GM18502 (cell line): ENCODE measurements at regions not wholly inside any gene's neighbourhood (a gene's known extent, or its start where the extent isn't known, plus 50 kb on each side); places are given as distances from the start of the nearest gene placed in this dataset.
"Not testable (repeated sequence)": the region's sequence is repeated elsewhere in the genome, so short reads cannot be mapped to it uniquely, and the experiment has no call there.

ENCODE experiments used
- ATAC-seq: cut with Tn5 transposase; IDR thresholded peaks from one replicate; pipeline ENCODE4 v1.9.1; 2021; ENCODE audit warnings: mild to moderate bottlenecking; ENCODE audit not compliant: unreplicated experiment, poor library complexity

DNA sequence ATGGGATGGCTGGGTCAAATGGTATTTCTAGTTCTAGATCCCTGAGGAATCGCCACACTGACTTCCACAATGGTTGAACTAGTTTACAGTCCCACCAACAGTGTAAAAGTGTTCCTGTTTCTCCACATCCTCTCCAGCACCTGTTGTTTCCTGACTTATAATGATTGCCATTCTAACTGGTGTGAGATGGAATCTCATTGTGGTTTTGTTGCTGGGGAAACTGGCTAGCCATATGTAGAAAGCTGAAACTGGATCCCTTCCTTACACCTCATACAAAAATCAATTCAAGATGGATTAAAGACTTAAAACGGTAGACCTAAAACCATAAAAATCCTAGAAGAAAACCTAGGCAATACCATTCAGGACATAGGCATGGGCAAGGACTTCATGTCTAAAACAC lies 131.5 kb upstream of the FAR2 start:
- ATAC-seq = not testable (repeated sequence)

DNA sequence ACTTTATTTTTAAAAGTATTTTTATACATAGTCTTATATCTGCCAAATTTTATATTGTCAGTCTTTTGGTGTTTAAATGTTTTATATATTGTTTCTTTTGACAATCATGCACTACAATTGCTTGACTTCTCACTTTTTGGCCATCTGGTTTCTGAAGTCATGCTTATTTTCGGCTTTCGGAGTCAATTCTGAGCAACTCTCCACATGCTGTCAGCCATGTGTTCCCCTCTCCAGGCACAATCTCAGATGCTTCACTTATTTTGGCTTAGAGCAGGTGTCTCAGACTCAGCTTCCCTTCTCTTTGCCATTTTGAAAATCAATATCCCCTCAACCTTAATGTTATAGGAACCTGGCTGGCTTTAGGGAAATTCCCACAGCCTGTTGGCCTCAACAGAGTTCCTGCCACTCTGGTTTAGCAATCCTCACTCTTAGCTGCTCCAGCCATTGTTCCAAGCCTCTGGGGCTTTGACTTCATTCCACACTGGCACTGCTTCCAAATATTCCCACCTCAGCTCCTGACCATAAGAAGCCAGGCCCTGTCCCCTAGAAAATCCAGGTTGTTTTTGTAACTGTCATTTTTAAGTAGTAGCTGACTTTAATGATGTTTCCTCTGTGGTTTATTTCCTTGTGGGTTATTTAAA lies 125.5 kb upstream of the FAR2 start:
- no peak for ATAC-seq

DNA sequence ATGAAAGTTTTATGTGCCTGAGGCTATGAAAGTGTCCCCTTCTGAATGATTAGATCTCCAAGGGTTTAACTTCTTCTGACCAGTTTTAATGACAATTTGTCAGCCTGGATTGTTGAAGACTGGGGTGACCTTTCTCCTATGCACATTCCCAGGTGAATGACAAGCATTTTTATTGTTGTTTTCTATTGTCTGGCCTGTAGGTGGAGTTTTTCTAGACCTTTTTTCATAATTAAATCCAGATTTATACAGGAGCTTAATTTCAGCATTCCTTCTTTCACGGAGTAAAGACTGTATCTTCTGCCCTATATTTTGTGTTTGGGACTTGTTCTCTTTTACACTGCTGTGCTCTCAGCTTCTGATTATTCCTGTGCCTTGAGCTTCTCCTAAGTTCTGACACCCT lies 125.0 kb upstream of the FAR2 start:
- ATAC-seq = no peak

DNA sequence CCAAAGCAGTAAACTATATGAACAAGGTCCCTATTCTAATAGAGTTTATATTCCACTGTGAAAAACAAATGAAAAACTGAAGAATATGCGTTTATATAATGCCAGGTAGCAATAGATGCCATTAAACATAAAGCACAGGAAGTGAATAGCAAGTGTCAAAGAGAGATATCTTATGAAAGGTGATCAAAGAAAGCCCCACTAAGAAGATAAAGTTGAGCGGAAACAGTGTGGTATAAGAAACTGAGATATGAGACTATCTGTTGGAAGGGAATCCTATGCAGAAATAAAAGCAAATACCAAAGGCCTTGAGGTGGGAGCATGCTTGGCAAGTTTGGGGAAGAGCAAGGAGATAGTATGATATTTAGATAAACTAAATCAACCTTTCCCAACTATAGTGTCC lies 123.1 kb upstream of the FAR2 start:
- no peak for ATAC-seq

DNA sequence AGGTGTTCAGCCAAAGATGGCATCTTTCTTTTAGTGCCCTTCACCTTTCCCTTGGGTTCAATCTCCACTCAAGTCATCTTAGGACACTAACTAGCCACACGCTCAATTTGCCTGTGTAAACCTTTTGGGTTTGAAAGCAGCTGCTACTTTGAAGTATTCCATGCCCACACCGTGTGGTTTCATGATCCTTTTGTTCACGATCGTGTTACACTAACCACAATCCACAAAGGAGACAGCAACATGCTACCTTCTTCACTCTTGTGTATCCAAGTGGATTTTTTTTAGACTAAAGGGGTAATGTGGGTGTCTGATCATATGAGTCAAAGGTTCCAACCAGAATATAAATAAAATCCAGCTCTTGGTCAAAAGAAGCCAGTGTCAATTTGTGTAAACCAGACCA lies 122.7 kb upstream of the FAR2 start:
- no peak for ATAC-seq

DNA sequence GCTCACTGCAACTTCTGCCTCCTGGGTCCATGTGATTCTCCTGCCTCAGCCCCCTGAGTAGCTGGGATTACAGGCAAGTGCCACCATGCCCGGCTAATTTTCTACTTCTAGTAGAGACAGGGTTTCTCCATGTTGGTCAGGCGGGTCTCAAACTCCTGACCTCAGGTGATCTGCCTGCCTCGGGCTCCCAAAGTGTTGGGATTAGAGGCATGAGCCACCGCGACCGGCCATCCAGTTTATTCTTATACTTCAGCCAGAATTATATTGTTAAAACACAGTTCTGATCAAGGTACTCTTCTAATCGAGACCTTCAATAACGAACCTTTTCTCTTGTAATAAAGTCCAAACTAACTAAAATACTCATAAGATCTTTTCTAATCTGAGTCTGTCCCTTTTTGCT lies 119.6 kb upstream of the FAR2 start:
- not testable (repeated sequence) for ATAC-seq

DNA sequence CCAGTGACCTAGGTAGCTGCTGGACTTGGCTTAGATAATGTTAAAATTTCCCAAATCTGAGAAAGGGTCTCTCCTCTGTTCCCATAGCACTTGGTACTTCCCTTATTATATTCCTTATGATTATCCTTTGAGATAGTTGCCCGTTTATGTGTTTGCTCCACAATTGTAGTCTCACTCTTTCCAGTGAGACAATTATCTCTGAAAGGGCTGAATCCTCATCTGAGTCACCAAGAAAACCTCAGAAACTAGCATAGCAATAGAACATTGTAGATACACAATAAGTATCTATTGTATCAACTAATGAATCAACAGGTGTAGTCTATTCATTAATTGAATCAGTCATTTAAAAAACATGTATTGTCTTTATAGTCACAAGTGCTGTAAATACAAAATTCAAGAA lies 119.1 kb upstream of the FAR2 start:
- ATAC-seq = no peak

DNA sequence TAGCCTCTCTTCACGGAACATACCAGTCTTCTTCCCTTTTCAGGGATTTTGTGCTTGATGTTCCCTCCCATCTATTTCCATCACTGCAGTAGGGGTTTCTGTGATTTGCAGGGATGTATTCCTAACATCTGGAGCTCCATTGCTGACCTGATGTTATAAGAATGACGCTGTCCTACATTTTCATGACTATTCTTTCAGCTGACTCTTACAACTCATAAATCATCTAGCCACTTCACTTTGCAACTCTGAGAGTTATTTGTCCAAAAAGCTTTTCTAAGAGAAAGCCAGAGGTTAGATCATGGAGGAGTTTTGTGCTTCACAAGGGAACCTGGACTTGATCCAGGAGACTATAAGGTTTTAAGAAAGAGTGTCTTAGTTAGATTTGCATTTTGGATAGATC lies 116.6 kb upstream of the FAR2 start:
- no peak for ATAC-seq

DNA sequence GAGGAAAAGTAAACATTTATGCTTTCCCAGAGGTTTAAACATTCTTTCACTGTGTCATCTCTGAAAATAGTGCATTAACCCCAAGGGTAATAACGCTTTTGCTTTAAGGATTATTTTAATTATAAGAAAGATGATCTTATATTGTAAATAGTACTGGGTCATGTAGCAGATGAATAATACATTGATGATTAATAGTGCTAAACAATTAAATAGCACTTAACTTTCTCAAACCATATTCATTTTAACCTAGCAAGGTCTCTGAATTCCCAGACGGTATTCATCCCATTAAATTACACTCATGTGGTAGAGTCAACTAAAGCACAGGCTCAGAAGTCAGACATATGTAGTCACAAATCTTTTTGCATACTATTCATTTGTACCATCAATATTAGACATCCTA lies 115.6 kb upstream of the FAR2 start:
- ATAC-seq = no peak

DNA sequence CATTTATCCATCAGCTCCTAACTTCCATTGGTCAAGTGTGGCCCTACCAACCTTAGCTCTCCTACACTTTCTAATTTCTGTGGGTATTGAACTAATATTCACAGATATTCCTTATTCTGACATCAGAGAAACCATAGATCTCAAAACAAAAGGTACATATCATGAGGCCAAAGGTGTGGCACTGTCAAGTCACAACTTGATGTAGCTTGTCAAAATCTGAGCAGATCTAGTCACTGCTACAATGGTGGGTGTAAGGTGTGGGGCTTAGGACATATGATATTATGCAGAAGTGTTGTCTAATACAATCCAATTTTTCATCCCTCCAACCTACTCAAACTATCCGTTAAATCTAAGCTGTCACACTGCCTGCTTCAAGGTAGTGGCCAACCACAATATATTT lies 114.0 kb upstream of the FAR2 start:
- no peak for ATAC-seq

DNA sequence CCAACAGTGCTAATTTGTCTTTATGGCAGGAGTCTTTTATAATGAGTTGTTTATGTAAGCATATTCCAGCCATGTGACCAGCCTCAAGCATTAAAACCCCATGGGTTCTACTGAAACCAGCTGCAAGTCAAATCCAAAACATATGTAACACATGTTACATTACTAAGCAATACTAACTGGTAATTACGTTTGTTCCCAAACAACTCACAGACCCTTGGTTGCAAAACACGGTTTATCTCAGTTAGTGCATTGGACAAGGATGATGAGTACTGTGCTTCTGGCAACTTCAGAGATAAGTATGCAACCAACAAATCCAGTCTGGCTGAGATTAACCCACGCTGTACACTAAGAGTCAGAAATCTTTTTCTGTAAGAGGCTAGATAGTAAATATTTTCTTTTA lies 110.1 kb upstream of the FAR2 start:
- no peak for ATAC-seq

DNA sequence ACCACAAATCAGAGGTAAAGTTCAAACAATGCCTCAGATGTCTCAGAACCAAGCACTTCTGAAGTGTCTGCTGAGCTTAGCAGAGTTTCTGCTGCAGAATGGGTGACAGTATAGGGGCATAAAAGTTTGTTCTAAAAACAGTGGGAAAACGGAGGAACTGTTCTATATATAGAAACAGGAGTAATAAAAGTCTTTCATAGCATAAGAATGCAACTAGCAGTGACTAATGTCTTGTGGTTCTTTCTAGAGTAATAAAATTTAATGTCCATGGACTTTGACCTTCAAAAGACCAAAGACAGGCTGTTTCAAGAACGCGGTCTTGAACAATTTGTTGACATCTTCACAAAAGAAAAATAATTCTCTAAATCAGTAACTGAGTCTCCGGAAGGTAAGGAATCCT lies 107.5 kb upstream of the FAR2 start:
- ATAC-seq = no peak

DNA sequence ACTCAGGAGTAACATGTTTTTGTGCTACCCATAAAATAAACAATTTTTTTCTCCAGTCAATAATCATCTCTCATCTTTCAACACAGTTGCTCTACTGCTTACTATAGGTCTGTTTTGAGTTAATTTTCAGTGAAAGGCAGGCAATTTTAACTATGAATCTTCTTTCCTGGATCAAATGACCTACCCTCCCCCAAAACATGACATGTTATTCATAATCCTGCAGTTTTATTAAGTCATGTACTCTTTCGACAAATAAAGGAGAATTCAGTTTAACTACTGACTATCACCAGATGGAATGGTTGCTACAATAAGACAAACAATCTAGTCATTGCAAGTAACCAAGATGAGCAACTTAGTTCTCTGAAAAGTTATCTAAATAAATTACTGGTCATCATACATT lies 106.0 kb upstream of the FAR2 start:
- ATAC-seq = no peak

DNA sequence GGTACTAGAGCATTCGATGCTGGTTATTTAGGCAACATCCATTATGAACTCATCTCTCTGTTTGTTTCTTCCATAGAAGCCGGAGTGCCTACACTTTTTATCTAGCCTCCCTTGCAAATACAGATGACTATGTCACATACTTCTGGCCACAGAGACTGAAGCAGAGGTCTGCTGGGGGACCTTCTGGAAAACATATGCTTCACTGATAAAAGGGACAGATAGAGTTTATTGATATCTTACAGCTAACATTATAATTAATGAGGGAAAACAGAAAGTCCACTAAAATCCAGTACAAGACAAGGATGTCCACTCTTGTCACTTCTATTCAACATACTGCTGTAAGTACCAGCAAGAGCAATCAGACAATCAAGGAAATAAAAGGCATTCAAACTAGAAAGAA lies 104.3 kb upstream of the FAR2 start:
- no peak for ATAC-seq

DNA sequence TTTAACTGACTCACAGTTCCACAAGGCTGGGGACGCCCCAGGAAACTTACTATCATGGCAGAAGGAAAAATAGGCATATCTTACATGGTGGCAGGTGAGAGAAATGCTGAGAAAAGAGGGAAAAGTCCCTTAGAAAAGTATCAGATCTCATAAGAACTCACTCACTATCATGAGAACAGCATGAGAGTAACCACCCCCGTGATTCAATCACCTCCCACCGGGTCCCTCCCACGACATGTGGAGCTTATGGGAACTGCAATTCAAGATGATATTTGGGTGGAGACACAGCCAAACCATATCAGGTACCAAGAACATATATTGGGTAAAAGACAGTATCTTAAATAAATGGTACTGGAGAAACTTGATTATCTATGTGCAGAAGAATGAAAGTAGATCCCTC lies 100.3 kb upstream of the FAR2 start:
- ATAC-seq = no peak

DNA sequence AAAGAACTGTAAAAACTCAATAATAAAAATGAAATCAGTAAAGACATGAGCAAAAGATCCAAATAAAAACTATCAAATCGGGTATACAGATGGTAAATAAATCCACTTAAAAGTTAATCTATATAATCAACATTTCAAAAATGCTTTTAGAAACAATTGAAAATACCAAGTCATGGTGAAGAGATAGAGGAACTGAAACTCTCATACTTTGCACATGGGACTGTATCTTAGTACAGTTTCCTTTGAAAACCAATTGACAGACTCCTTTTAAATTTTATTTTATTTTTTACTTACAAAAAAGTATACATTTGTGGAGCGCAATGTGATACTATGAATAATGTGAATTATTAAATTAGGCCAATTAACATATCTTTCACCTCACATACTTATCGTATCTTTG lies 98.6 kb upstream of the FAR2 start:
- ATAC-seq = peak; percentile 87

DNA sequence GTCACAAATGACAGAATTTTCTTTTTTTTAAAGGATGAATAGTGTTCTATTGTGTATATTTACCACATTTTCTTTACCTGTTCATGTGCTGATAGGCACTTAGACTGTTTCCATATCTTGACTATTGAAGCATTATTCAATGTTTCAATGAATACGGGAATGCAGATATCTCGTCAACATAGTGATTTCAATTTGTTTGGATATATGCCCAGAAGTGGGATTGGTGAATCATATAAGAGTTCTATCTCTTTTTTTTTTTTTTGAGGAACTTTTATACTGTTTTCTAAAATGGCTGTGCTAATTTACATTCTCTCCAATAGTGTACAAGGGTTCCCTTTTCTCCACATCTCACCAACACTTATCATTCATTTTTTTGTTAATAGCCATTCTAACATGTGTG lies 97.9 kb upstream of the FAR2 start:
- ATAC-seq = no peak

DNA sequence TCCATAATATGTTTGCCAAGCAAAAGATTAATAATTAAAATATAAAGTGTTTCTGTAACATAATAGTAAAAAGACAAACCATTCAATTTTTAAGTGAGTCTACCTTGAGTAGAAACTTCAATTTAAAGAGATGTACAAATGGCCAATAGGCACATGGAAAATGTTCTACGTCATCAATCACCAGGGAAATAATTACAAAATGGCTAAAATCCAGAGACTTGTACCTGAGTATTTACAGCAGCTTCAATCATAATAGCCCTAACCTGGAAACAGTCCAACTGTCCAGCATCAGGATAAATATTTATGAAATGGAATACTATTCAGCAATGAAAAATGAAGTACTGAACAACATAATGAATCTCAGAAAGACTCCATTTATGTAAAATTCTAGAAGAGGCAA lies 95.5 kb upstream of the FAR2 start:
- peak; percentile 83 for ATAC-seq

DNA sequence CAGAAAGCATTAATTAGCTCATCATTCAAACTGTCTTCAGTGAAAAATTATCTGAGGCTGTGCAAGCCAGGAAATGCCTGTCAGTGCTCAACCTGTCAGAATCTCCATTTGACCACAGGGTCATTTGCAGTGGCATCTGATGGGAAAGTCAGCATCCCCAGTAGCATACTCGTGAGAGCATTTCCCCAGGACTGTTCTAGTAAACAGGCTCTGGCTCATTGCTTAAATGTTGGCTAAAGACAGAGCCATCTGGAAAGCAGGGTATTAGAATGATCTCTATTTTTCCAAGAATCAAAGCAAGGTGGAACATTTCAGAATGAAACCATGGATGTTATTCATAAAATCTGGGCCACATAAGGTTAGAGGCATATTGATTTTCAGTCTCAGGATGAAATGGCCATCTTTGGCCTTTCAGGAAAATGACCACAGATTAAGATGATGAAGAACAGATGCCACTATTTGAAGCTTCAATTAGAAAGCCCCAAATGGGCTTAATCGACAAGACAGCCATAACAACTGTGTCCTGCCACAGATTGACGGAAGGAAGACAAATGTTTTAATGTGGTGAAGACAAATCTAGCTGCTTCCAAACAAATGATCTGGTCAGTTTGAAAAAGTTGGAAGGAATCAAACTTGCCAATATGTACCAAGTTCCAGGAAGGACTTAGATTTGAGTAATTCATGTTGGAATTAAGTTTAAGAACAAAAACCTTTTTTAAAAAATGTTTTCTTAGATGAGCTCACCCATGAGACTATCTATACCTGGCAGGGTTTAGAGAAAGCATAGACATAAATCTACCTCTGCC lies 94.0 kb upstream of the FAR2 start:
- ATAC-seq = no peak

DNA sequence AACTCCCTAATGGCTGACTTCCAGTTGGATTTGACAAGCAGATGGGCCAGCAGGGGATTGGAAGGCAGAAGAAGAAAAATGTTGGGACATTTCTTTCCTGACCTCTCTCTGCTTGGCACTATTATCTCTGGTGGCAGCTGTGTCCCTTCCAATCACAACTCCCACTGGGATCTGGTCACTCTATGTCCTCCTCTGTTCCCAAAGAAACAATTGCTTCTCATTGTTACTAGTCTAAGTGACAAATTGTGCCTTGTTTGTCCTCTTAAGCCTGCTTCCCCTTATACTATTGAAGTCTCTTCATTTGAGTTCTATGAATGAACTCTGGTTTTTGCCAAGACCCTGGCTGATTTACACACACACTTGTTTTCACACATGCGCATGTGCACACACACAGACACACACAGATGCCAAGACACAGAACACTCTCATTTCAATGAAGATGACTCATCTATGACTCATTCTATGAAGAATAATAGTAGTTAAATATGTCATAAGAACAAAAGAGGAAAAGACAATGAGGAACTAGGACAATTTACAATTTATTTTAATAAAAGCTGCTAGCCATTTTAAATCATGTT lies 83.0 kb upstream of the FAR2 start:
- ATAC-seq = peak; percentile 93

DNA sequence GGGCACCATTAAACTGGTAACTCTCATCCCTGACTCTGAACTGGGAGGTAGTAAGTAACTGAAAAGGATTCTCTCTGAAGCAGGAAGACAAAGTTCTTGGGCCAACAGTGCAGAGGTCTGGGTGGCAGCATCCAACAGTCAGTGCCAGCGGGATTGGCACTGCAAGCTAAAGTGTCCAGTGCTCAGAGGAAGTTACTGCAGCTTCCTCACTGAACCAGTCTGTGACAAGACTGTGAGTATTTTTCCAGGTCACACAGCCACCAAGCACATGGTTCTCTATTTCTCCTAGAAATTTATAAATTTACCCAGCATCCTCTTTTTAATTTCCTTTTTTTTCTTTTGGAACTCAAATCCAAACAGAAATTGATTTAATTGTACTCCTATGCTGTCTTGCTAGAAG lies 81.6 kb upstream of the FAR2 start:
- ATAC-seq = no peak

DNA sequence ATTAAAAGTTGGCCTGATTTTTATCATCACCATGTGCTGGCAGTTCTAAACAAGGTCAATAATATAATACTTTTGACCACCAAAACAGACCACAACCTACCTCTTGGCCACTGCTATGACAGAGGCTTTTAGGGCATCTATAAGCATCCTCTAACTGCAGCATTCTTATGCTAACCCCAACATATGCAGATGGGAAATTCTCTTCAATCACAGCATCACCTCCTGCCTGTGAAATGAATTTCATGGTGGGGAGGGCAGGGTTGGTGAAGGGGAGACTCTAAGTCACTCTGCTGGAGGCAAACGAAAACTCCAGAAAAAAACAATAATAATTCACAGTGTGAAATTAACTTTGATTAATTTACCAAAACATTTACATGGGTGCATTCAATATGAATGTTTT lies 78.8 kb upstream of the FAR2 start:
- no peak for ATAC-seq
